Upper lobe of right lung (tissue), 1 donor: ENCODE measurements at regions not wholly inside any gene's neighbourhood (a gene's known extent, or its start where the extent isn't known, plus 50 kb on each side); places are given as distances from the start of the nearest gene placed in this dataset.
"Not testable (repeated sequence)": the region's sequence is repeated elsewhere in the genome, so short reads cannot be mapped to it uniquely, and the experiment has no call there.

ENCODE experiments used
- ATAC-seq: fragments of 200-7000 bp; cut with Tn5 transposase; one replicate; pipeline ENCODE4 v1.9.1; 2020; ENCODE audit warnings: mild to moderate bottlenecking, moderate library complexity
- DNase-seq: peaks from one replicate; pipeline ENCODE4 v3.0.0-alpha.2; 2020
- H3K27ac ChIP-seq: fragments of 200-600 bp; one replicate; pipeline ENCODE4 v1.8.0; 2022
- H3K27me3 ChIP-seq: fragments of 200-600 bp; one replicate; pipeline ENCODE4 v1.8.0; 2022; ENCODE audit warnings: mild to moderate bottlenecking
- H3K36me3 ChIP-seq: fragments of 200-600 bp; one replicate; pipeline ENCODE4 v1.8.0; 2022
- H3K4me1 ChIP-seq: fragments of 200-600 bp; one replicate; pipeline ENCODE4 v1.8.0; 2022
- H3K4me3 ChIP-seq: fragments of 200-600 bp; one replicate; pipeline ENCODE4 v1.8.0; 2022; ENCODE audit warnings: mild to moderate bottlenecking
- H3K9me3 ChIP-seq: fragments of 200-600 bp; one replicate; pipeline ENCODE4 v1.8.0; 2022
- CTCF ChIP-seq: fragments of 200-600 bp; IDR thresholded peaks from one replicate; pipeline ENCODE4 v1.8.0; 2022; ENCODE audit warnings: antibody characterized with exemption
- intact Hi-C: fragments of 100-400 bp; cut with DNase I; formaldehyde crosslinking; loops from one replicate; pipeline ENCODE4 v1.11.0; 2022
- donor health status: DM: no; HTN: yes; CAD: no; lungs with severe emphysema.

GRCh38 chr19:5245631-5246553 lies 94.7 kb downstream of the PTPRS start:
- DNase-seq: no peak
- intact Hi-C loops: no loop called here
- H3K4me1 ChIP-seq: no peaks in the 10 kb centered on the region
- no peaks in the 10 kb centered on the region for H3K36me3 ChIP-seq
- TF ChIP-seq CTCF: no peak
- H3K27ac ChIP-seq: no peak overlapping the region
- no peak overlapping the region for H3K4me3 ChIP-seq
- no peak for ATAC-seq
- H3K27me3 ChIP-seq: no peaks in the 10 kb centered on the region
- H3K9me3 ChIP-seq: no peaks in the 10 kb centered on the region

GRCh38 chr19:5244351-5244750 lies 96.3 kb downstream of the PTPRS start:
- Histone ChIP-seq H3K27me3 (no peaks in the 10 kb centered on the region), H3K4me1 (no peaks in the 10 kb centered on the region), H3K27ac (no peak overlapping the region), H3K4me3 (no peak overlapping the region), H3K36me3 (no peaks in the 10 kb centered on the region), H3K9me3 (no peaks in the 10 kb centered on the region)
- ATAC-seq: no peak
- intact Hi-C loops: no loop called here
- DNase-seq: no peak
- no peak for TF ChIP-seq CTCF

GRCh38 chr19:5243878-5244277 lies 96.7 kb downstream of the PTPRS start:
- TF ChIP-seq CTCF: no peak
- DNase-seq: no peak
- H3K36me3 ChIP-seq: no peaks in the 10 kb centered on the region

GRCh38 chr19:5241896-5242295 lies 98.7 kb downstream of the PTPRS start:
- H3K27ac ChIP-seq, H3K4me3 ChIP-seq, DNase-seq, H3K27me3 ChIP-seq, ATAC-seq, H3K9me3 ChIP-seq, H3K36me3 ChIP-seq, intact Hi-C loops, H3K4me1 ChIP-seq: not testable (repeated sequence)

More at GRCh38 chr19:5243878-5244277, 96.7 kb downstream of the PTPRS start:
- ATAC-seq: no peak
- H3K9me3 ChIP-seq: no peaks in the 10 kb centered on the region
- intact Hi-C loops: no loop called here
- no peaks in the 10 kb centered on the region for H3K4me1 ChIP-seq
- no peak overlapping the region for H3K27ac ChIP-seq
- no peaks in the 10 kb centered on the region for H3K27me3 ChIP-seq
- H3K4me3 ChIP-seq: no peak overlapping the region

- H3K27me3 ChIP-seq: no peaks in the 10 kb centered on the region
- no peak for DNase-seq
- intact Hi-C loops: no loop called here
- H3K9me3 ChIP-seq: no peaks in the 10 kb centered on the region
- no peak overlapping the region for H3K27ac ChIP-seq
- TF ChIP-seq CTCF: no peak
- H3K36me3 ChIP-seq: no peaks in the 10 kb centered on the region
- no peaks in the 10 kb centered on the region for H3K4me1 ChIP-seq
- no peak overlapping the region for H3K4me3 ChIP-seq
- ATAC-seq: no peak
Measured at GRCh38 chr19:5240011-5240410, 100.6 kb downstream of the PTPRS start.

- Histone ChIP-seq H3K36me3 (no peaks in the 10 kb centered on the region), H3K4me1 (no peaks in the 10 kb centered on the region), H3K27me3 (no peaks in the 10 kb centered on the region), H3K9me3 (no peaks in the 10 kb centered on the region), H3K27ac (no peak overlapping the region), H3K4me3 (no peak overlapping the region)
- intact Hi-C loops: no loop called here
- ATAC-seq (no peak), DNase-seq (no peak)
- no peak for TF ChIP-seq CTCF
Measured at GRCh38 chr19:5238700-5239099, 101.9 kb downstream of the PTPRS start.
